Amniotic epithelial cell (primary cell): ENCODE measurements at regions not wholly inside any gene's neighbourhood (a gene's known extent, or its start where the extent isn't known, plus 50 kb on each side); places are given as distances from the start of the nearest gene placed in this dataset.
"Not testable (repeated sequence)": the region's sequence is repeated elsewhere in the genome, so short reads cannot be mapped to it uniquely, and the experiment has no call there.

ENCODE experiments used
- DNase-seq: peaks from one replicate; pipeline ENCODE4 v3.0.0-alpha.2; 2010; ENCODE audit warnings: low read depth

DNA sequence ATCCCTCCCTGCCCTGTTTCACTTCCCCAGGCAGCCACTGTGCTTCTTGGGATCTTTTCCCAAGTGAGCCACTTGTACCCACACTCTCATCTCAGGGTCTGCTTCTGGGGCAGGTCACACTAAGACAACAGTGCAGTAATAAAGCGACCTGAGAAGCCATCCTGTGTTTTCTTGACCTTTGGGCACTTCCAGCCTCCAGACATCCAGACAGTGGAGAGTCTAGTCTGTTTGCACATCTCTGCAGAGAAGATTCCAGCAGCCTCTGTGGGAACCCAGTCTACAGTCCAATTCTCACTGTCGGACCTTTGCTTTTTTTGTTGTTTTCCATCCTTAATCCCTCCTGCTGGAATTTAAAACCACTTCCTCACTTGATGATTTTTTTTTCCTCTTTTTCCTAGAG, 50.3 kb upstream of the ATP6AP2 start:
- DNase-seq = no peak

DNA sequence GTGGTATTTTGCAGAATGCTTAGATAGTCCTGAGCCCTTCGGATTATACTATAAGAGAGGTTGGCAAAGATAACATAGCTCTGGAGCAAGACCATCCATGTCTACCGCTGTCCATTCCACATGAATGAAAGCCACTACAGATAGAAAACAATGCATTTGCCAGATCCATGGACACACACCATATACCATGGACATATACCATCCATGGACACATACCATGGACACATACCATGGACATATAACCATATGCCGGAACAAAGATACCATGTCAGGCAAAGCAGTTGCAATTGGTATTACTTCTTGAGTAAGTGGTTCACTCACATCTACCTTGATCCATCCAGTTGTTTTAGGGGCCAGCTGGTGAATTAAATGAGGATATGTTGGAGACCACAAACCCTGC, 53.2 kb upstream of the ATP6AP2 start:
- DNase-seq = no peak

DNA sequence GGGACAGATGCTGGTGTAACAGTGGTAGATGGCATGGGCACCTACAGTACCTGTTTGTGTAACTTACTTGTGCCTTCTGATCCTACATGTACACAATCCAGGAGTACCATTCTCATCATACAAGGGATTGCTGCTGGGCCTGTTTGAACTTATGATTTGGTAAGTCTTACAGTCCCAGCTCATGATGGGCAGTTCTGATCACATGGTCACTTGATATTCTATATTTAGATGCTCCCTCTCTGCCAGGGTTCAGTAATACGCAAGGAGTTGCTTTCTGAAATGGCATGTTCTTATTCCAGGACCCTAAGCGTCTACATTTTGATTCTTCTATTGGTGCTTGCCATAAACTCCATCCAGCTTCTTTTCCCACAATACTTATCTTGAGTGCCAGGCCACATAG, 54.4 kb upstream of the ATP6AP2 start:
- no peak for DNase-seq

DNA sequence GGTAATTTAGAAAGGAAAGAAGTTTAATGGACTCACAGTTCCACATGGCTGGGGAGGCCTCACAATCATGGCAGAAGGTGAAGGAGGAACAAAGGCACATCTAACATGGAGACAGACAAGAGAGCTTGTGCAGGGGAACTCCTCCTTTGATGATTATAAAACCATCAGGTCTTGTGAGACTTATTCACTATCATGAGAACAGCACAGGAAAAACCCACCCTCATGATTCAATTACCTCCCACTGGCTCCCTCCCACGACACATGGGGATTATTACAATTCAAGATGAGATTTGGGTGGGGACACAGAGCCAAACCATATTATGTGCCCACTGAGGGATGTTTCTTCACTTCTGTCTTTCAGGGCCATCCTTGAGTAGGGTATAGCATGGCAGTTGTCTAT, 54.9 kb upstream of the ATP6AP2 start:
- not testable (repeated sequence) for DNase-seq

DNA sequence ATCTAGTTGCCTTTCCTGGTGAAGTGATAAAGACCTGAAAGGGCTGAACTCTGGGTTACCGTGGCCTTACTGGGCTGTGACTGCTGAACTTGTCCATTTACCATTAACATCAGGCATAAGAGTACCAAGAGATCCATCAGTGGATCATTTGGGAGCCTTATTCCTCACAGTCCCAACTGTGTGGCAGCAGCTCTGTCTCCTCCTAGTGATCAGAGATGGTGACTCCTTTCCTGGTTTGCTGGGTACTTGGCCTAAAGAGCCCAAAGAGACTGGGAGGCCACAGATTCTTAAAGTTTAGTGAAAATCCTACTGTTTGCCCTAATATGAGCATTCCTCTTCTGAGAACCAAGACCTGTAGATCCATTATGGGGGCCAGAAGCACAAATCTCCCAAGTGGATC, 56.3 kb upstream of the ATP6AP2 start:
- DNase-seq = no peak

DNA sequence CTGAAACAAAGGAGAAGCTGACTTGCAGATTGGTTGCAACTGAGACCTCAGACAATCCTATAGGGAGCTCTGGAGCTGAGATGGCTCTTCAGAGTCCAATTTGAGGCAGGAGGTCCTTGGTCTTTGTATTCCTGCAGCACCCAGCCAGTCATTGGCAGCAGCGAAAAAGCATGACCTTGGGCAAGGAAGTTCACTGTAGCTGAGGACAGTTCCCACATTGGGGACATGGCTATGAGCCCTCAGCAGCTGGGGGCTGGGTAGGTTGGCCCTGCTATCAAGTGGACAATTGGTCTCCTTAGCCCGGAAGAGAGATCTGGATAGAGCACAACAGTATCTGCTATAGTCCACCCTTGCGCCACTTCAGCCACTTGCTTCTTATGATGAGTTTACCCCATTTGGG, 56.9 kb upstream of the ATP6AP2 start:
- no peak for DNase-seq

DNA sequence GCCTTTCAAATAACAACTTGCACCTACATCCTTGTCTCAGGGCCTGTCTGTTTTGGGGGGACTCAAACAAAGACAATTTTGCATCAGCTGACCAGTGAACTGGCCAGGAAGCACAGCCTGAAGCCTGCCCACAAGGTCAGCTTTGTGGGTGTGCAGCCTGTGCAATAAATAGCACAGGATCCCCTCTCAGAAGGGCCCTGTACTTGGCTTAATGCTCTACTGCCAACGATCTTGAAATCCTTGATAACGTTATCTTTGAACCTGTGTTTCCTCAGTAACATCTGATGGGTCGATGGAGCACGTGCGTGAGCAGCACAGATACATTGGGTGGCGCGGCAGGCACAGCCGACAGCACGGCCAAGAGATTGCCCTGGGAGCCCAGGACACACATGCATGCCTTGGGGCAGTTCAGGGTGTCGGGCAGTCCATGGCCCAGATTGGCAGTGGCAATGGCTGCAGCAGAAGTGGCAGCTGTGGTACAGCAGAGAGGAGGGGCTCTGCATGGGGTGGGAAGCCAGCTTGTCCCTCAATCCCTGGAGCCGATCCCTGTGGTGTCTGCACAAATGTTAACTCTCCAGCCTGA, 58.8 kb upstream of the ATP6AP2 start:
- DNase-seq = no peak

DNA sequence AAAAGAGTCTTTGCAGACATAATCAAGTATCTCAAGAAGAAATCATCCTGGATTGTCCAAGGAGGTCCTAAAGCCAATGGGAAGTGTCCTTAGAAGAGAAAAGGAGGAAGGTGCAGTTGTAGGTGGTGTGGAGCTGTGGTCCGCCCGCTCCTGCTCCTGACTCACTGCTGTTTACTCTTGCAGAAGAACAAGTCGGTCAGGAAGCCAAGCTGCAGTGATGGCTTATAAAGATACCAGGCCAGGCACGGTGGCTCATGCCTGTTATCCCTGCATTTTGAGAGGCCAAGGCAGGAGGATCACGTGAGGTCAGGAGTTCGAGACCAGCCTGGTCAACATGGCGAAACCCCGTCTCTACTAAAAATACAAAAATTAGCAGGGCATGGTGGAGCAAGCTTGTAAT, 66.4 kb upstream of the ATP6AP2 start:
- DNase-seq = peak; percentile 50

DNA sequence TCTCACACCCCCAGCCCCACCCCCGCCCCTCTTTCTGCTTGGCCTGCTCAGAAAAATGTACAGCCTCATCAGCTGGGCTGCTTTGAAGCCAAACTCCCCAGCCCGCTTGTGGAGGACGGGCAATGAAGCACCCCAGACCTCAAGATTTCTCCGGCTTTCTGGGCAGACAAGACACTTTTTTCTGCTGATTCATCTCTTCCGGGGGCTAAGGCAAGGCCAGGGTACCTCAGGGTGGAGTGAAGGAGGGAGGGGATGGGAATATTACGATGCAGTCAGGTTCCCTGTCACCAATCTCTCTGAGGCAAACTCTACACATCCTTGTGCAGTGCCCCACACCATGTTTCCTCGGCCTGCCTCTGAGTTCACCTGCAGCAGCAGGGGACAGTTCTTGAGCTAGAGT, 66.9 kb upstream of the ATP6AP2 start:
- no peak for DNase-seq

DNA sequence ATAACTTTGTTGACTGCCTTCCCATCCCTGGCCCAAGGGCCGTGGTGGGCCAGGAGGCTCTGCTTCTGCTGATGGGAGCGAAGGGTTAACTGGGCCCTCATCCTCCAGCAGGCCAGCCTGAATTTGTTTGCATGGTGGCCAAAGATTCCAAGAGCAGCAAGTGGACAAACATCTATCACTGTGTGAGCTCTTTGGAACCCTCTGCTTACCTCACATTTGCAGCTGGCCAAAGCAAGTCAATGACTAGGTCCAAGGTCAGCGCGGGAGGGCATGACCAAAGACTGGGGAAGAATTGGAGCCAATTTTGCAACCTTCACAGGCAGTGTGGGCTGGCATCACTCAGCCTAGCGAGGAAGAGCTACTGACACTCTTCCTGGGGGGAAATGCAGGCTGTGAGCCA, 67.8 kb upstream of the ATP6AP2 start:
- no peak for DNase-seq

DNA sequence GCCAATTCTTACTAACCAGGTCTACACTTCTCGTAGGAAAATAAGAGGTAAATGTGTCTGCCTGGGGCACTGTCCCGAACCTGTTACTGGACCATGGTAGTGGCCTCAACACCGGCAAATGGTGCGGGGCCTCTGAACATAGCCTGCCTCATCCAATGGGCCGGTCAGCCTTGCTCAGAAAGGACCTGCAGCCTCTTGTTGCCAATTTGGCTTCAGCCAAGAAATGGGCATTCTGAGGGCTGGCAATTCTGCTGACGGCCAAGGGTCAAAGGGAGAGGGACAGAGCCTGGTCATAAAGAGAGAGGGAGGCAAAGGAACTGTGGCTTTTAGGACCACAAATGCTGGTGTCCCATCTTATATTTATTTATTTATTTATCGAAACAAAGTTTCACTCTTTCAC, 69.5 kb upstream of the ATP6AP2 start:
- no peak for DNase-seq

DNA sequence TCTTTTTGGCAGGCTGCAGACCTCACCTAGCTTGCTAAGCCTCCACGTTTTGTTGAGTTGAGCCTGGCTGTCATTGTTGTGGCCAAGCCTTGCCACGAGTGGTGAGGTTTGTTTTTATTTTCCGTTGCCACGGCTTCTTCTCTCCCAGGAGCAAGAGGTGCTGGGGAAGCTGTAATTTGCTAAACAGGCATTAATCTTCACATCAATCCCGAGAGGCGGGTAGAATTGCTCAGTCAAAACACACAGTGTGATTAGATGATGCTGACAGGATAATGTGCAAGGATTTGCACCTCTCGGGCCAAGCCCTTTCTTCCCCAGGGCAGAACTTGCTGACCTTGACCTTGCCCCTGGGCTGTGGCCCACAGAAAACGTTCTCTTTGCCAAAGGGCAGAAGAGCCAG, 72.2 kb upstream of the ATP6AP2 start:
- no peak for DNase-seq

DNA sequence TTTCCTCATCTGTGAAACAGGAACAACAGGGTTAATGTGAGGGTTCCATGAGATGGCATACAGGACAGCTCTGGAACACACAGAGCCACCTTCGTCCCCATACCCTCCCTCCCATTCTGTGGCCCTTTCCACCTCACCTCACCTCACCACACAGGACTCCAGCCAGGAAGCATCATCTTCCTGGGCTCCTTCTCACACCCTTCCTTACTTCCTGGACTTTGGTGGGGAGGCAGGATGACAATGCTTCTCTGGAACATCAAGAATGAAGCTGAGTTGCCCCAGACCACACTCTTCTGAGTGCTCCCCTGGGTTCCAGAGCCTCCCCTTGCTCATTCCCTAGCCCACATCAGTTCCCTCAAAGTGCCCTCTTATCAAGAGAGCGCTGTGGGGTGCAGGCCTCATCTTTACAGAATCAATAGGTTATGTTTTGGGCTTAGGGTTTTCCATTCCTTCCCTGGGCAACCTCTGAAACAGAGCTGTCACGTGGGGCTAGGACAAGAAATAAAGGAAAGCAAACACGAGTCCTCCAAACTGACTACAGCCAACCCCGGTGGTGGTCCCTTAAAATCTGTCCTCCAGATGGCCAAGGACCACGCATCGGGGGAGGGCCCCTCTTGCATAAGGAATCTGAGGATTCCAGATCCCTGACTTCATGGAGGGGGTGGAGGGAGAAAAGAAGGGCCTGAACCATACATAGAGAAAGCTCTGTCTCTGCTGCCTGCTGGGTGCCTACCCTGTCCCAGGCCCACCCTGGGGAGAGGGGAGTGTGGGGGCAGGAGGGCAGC, 74.4 kb upstream of the ATP6AP2 start:
- no peak for DNase-seq

DNA sequence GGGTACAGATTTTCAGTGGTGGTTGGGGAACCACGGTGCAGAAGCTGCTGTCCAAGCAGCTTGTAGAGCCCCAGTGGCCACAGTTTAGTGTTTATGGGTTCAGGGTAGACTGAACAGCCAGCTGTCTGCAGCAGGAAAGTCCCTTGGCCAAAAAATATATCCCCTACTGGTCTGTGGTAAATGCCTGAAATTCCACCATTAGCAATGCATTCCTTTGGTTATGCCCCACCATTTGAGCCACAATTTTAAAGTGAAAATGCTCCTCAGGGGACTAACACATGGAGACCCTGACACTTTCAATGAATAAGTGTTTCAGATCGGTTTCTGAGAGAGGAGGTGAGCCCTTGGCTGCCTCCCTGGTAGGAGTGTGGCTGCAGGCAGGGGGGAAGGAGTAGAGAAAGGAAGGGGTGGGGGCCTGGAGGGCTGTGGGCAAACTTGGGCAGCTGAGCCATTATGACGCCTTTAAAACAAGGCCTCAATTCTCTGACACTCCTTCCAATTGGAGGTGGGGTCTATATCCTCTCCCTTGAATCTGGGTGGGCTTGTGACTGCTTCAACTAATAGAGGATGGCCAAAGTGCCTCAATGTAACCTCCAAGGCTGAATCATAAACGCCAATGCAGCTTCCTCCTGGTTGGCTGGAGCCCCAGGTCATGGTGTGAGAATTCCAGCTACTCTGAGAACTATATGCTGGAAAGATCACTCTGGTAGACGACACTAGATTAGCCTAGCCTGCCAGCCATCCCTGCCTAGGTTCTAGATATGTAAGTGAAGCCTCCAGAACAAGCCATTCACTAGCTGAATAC, 75.8 kb upstream of the ATP6AP2 start:
- peak; percentile 67 for DNase-seq

DNA sequence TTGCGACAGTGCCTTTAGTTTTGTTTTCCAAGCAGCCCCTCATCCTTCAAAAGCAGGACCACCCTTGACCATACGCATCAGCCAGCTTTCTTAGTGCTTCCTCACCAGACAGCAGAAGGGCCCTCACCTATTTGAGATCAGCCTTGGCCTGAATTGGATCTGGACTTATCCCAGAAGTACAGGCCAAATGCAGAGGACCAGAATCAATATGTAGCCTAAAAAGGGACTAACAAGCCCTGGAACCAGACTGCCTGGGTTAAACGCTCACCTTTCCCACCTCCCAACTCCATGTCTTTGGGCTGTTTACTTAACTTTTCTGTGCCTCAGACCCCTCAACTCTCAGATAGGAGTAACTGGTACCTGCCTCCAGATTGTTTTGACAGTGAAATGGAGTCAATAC, 77.7 kb upstream of the ATP6AP2 start:
- no peak for DNase-seq

DNA sequence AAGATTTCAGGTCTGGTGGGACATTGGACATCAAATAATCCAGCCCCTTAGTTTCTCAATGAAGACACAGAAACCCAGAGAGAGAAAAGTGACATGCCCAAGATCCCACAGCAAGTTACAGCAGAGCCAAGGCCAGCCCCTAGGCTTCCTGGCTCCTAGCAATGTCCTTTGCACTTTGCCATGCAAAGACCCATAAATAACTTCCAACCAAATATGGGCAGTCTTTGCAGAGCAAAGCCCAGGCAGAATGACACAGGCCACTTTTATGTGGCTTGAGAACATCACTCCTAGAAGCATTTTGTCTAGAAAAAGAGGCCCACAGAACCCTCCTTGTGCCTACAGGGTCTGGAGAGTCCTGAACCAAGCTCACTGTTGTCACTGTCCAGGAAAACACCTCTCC, 78.1 kb upstream of the ATP6AP2 start:
- DNase-seq = no peak

DNA sequence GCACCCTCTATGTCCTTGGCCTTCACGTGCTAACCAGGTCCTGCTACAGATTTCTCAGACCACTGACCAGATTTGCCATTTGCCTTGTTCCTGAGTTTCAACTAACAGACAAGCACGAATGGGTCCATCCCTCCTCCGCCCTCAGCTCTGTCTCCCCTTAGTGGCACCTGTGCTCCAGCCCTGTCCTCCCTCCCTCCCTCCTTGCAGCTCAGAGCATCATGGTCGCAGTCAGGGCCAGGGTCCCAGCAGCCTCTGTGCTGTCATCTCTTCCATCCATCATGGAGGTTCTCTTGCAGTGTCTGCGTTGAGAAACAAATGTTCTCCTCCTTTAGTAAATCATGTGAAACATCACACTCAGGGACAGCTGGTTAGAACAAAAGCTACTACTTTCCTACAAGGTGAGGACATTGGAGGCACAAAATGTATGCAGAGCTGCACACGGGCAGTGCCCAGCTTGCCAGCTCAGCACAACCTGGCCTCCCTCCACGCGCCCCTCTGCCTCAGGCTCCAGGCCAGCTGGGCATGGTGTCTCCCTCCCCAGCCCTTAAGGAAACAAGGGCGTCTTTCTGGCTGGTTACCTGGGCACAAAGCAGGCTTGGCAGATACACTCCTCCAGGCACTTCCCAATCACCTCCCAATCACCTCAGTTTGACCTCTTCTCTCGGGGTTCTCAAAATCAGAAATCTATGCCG, 79.5 kb upstream of the ATP6AP2 start:
- no peak for DNase-seq

DNA sequence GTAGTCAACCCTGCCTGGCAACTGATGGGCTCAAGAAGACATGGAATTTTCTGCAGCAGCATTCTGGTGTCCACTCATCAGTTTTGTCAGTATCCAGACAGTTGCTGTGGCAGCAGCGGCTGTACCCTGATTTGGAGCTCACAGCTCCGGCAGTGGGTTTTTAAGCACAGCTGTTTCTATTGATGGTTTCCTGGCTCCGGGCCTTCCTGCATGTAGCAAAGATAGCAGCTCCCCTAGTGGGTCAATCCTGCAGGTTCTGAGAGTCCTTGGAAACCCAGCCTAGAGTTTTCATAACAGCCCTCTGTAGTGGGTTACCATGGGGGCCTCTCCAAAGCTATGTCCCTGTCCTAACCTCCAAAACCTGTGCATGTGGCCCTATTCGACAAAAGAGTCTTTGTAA, 84.0 kb upstream of the ATP6AP2 start:
- no peak for DNase-seq

DNA sequence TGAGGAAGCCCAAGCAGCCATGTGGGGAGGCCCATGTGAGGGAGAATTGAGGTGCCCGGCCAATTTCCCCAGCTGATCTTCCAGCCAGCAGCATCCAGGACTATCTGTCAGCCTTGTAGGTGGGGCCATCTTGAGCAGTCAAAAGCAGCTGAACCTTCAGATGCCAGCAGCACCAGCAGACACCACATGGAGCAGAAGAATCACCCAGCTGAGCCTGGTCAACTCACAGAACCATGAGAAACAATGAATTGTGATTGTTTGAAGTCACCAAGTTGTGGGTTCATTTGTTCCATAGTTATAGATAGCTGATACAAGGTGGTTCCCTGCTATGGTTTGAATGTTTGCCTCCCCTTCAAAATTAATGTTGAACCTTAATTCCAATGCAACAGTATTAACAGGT, 85.1 kb upstream of the ATP6AP2 start:
- no peak for DNase-seq

DNA sequence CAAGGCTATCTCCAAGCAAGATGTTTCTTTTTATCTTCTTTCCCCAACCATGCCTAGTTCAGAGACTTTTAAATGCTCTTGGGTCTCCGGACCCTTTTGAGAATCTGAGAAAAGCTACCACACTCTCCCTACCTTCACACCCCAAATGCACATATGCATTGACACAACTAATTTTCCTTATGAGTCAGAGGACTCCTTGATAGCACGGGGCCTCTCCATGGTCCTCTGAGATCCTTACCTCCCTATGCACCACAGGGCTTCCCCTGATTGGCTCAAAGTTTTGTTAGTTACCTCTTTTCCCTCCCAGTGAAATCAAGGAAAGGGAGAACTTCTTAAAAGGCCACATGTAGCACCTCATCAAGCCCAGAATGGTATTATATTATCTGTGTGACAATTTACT, 86.8 kb upstream of the ATP6AP2 start:
- DNase-seq = no peak

DNA sequence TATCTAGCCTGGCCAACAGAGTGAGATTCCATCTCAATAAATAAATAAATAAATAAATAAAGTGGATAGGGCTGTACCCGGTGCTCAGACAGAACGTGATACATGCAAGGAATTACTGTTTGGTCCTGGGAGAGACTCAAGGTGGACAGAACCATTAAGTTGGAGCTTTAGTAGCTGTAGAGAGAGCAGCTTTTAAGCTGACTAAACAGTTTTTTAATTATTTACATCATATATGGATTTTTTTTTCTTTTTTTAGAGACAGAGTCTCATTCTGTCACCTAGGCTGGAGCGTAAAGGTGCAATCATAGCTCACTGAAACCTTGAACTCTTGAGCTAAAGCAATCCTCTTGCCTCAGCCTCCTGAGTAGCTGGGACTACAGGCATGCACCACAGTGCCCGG, 92.5 kb upstream of the ATP6AP2 start:
- DNase-seq = no peak

DNA sequence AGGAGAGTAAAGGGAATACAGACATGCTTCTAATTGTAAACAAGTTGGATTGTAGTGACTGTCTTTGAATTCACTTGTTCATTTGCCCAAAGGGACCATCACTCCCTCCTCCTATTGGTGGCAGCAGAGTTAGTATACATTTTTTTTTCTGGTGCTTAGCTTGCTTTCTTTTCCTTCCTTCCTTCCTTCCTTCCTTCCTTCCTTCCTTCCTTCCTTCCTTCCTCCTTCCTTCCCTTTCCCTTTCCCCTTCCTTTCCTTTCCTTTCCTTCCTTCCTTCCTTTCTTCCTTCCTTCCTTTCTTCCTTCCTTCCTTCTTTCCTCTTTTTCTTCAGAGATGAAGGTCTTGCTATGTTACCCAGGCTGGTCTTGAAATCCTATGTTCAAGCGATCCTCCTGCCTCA, 94.8 kb upstream of the ATP6AP2 start:
- no peak for DNase-seq
